ENCODE measurements at regions not wholly inside any gene's neighbourhood (a gene's known extent, or its start where the extent isn't known, plus 50 kb on each side); places are given as distances from the start of the nearest gene placed in this dataset.

DNA sequence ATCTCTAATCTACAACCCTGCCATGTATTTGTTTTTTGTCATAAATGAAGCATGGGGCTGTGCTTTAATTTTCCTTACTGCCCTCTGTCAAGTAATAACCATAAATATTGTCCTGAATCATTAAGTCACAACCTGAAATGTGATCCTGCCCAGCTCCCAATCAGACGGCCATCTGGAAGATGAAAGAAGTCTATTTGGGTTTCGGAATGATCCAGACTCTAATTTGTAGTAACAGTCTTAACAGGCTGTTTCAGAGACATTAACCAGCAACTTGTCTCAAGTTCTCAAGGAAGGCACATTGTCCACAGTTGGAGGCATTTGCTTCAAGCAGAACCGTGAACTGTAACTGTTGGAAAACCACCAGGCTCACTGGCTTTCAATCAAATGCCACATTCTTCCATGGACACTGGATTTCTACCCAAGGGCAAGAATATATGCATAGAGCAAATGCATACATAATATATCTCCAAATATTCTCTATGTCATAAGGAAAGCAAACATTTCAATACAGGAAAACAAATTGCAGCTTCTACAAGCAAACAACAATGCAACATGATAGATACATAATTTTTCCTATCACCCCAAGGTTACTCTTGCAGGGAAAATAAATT, 405.2 kb upstream of the NPVF start:
- DNase-seq (ENCODE audit: low read depth), result no peak

GRCh38 chr7:25636168-25636567, 407.9 kb upstream of the NPVF start:
- DNase-seq (ENCODE audit: low read depth), result no peak

DNA sequence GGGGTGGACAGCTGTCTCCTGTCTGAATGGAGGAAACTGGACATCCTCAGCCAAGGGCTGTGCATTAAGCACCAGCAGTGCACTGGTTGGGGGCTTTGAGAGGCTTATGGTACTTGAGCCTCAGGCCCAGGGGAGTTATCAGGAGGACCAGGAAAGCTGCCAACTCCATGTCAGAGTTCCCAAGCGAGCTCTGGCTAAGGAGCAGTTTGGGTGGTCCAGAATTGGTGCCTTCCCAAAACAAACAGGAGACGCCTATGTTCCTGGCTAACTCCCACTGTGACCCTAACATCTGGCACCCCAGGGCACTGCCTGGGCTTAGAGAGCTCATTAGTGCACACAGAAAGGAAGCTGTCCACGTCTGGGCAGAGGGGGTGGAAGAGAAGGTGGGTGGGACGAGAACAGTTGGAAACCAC, 408.6 kb upstream of the NPVF start:
- DNase-seq (ENCODE audit: low read depth), result no peak

GRCh38 chr7:25638068-25638467, 409.8 kb upstream of the NPVF start:
- no peak for DNase-seq (ENCODE audit: low read depth)

- no peak for DNase-seq (ENCODE audit: low read depth)
Observed at GRCh38 chr7:25638590-25639244, 410.4 kb upstream of the NPVF start.

DNA sequence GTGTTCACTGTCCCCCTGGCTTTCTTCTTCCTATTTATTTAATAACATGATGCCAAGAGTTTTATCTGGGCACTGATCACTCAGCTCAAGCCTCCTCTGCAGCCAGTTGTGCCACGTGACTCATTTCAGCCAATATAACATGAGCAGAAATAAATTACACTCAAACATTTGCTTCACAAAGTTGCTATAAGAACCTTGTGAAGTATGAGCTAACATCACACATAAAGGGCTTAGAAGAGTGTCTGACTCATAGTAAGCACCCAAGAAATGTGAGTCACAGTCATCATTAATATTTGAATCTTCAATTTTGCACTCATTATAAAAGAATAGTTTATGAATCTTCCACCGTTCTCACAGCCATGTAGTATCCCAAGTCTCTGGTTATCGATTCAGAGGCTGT, 414.6 kb upstream of the NPVF start:
- DNase-seq (ENCODE audit: low read depth), result no peak

DNA sequence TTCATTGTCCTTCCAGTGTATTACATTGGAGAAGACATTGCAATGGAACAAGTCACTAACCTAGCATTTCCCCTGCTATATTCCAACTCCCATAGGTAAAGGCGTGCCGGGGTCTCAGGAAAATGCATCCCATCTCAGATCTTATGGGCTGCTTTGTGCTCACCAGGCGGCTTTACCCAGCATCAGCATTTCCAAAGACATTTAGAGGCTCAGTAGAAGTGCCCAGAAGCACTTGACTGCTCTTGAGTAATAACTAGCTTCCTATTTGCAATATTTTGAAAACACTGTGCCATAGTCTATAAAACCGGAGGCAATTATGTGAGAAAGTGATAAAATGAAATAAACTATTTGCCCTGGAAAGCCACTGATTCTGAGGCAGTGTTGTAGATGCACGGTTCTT, 415.0 kb upstream of the NPVF start:
- no peak for DNase-seq (ENCODE audit: low read depth)

DNA sequence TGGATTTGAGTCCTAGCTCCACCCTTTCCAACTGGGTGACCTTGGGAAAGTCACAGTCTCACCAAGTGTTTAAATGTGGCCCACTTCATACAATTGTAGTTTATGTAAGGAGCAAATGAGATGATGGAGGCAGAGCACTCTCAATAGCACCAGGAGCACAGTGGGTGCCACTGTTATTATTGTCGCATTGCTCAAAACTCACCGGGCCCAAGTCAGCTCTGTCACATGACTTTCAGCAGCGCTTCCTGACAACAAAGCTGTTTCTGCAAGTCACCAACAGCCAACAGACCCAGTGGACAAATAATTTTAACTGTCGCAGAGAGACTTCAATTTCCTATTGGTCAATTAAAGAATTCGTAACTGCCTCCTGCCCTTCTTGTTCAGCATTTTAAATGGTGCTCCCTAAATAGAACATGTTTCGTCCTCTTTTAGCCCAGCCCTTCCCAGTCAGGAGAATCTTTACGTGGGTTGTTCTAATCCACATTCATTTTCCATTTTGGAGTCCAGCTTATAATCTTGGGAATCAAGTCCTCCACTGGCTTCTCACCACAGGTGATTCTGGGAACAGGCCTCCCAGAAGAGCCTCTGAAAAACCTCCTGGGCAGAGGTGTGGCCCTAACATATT, 415.6 kb upstream of the NPVF start:
- no peak for DNase-seq (ENCODE audit: low read depth)

DNA sequence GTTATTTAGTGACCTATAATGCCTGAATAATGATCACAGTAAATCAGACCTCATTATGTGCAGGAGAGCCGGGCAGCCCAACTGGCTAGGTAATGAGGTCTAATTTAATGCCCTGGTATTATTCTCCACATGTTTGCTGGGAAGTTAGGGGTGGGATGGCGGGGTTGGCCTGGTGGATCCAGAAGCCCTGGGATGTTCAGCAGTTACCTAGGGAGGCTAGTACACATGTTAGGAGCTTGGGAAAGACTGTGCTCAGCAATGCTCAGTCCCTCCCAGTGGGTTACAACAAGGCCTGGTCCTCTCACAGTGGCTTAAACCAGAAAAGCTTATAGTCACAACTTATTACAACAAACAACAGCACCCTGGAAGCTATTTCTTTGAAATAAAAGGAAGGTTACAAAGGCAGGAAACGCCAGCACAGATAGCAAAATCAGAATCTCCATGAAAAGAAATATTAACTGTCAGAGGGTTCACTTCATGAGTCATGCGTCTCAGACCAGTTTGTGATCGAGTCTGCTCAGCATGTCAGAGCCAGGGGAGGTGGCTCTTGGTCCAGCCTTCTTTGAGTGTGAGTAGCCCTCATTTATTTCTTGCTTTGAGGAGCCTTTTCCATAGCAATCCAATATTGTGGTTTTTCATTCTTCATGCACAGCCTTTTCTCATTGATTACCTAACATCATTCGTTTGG, 418.6 kb upstream of the NPVF start:
- DNase-seq (ENCODE audit: low read depth), result no peak

- DNase-seq (ENCODE audit: low read depth), result no peak
Observed at GRCh38 chr7:25647872-25648271, 419.6 kb upstream of the NPVF start.

DNA sequence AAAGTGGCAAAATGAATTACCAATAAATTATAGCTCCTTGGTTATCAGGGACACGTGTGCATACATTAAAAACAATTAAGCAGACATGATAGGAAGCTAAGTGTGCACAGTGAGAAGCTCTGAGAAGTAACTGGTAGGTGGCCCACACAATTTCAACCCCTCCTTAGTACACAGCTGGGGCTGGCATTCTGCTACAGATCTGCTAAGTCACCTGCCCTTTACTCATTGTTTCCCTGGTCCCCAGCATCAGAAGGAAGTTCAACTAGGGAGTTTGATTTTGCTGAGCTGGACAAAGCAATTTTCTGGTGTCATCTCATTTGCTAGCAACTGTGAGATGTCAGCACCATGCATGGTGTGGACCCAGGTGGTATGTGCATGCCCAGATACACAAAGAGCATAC, 424.1 kb upstream of the NPVF start:
- no peak for DNase-seq (ENCODE audit: low read depth)

GRCh38 chr7:25653384-25653783, 425.1 kb upstream of the NPVF start:
- DNase-seq (ENCODE audit: low read depth), result no peak

GRCh38 chr7:25656071-25656470, 427.8 kb upstream of the NPVF start:
- no peak for DNase-seq (ENCODE audit: low read depth)

GRCh38 chr7:25656581-25657026, 428.3 kb upstream of the NPVF start:
- no peak for DNase-seq (ENCODE audit: low read depth)

GRCh38 chr7:25658375-25658774, 430.1 kb upstream of the NPVF start:
- no peak for DNase-seq (ENCODE audit: low read depth)

- no peak for DNase-seq (ENCODE audit: low read depth)
Observed at GRCh38 chr7:25659841-25660240, 431.6 kb upstream of the NPVF start.

GRCh38 chr7:25662841-25663800, 434.8 kb upstream of the NPVF start:
- DNase-seq (ENCODE audit: low read depth), result no peak

- DNase-seq (ENCODE audit: low read depth), result no peak
Observed at GRCh38 chr7:25663877-25664276, 435.6 kb upstream of the NPVF start.

- DNase-seq (ENCODE audit: low read depth), result no peak
Observed at GRCh38 chr7:25664593-25664992, 436.3 kb upstream of the NPVF start.

DNA sequence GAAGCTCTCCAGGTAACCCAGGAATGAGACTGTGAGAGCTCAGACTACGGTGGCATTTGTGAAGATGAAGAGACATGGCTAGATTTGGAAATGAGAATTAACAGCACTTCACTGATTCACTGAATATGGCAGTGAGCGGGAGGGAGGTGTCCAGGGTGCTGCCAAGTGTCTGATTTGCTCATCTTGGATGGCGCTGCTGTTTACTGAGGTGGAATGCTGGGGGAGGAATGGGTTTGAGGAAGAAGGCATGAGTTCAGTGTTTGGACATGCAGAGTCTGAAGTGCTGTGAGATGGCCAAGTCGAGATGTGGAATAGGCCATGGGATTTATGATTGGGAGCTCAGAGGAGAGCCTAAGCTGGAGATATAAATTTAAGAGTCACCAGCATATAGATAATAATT, 437.1 kb upstream of the NPVF start:
- DNase-seq (ENCODE audit: low read depth), result no peak

GRCh38 chr7:25665903-25666670, 437.8 kb upstream of the NPVF start:
- no peak for DNase-seq (ENCODE audit: low read depth)

Measured in stimulated activated CD8-positive, alpha-beta memory T cell treated with anti-CD3 and anti-CD28 coated beads, Interleukin-7, amount 100 ng/mL, for 24 hours (primary cell).